ENCODE measurements at regions not wholly inside any gene's neighbourhood (a gene's known extent, or its start where the extent isn't known, plus 50 kb on each side); places are given as distances from the start of the nearest gene placed in this dataset.

GRCh38 chr2:40831321-40831873 is 379.5 kb upstream of the SLC8A1 start:
- DNase-seq, result no peak
- Histone ChIP-seq H3K27me3 (ENCODE audit: insufficient read depth, low read depth, severe bottlenecking) (no peaks in the 10 kb centered on the region), H3K36me3 (no peaks in the 10 kb centered on the region), H3K27ac (no peak overlapping the region), H3K4me3 (ENCODE audit: low read depth, low read length) (no peak overlapping the region), H3K9me3 (ENCODE audit: severe bottlenecking) (no peaks in the 10 kb centered on the region)
- TF ChIP-seq, protein P1, sequence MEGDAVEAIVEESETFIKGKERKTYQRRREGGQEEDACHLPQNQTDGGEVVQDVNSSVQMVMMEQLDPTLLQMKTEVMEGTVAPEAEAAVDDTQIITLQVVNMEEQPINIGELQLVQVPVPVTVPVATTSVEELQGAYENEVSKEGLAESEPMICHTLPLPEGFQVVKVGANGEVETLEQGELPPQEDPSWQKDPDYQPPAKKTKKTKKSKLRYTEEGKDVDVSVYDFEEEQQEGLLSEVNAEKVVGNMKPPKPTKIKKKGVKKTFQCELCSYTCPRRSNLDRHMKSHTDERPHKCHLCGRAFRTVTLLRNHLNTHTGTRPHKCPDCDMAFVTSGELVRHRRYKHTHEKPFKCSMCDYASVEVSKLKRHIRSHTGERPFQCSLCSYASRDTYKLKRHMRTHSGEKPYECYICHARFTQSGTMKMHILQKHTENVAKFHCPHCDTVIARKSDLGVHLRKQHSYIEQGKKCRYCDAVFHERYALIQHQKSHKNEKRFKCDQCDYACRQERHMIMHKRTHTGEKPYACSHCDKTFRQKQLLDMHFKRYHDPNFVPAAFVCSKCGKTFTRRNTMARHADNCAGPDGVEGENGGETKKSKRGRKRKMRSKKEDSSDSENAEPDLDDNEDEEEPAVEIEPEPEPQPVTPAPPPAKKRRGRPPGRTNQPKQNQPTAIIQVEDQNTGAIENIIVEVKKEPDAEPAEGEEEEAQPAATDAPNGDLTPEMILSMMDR (IDR thresholded peaks at IDR 0.05; ENCODE audit: low read depth, low read length), result no peak

- TF ChIP-seq, protein P1 (IDR thresholded peaks at IDR 0.05; ENCODE audit: low read depth, low read length), result no peak
These were observed 390.0 kb upstream of the SLC8A1 start for GRCh38 chr2:40841856-40842255.

DNA sequence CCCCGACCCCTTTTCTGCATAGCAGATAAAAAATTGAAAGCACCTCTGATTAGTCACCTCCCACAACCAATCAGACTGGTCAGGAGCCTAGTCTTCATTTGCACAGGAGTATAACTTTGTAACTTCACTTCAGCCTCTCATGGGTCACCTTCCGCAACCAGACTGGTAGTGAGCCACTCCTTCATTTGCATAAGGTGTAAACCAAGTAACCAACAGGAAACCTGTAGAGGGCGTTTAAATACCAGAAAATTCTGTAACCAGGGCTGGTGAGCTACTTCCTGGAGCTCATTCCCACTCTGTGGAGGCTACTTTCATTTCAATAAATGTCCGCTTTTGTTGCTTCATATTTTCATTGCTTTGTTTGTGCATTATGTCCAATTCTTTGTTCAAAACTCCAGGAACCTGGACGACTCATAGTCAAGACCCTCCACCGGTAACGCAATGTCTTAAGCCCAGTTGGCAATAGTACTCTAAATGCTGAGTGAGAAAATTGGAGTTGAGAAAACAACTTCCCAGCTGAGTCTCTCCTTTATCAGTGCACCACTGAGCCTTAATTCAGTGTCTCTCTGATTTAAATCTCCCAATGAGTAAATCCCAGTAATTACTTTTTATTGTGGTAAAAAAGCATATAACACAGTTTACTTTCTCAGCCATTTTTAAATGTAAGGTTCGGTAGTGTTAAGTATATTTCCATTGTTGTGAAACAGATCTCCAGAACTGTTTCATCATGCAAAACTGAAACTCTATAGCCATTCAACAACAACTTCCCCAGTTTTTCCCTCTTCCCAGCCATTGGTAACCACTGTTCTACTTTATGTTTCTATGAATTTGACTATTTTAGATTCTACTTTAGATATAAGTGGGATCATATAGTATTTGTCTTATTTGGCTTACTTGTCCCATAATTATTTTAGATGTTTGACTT is 392.7 kb upstream of the SLC8A1 start:
- Histone ChIP-seq H3K4me3 (ENCODE audit: low read depth, low read length) (no peak overlapping the region), H3K27me3 (ENCODE audit: insufficient read depth, low read depth, severe bottlenecking) (no peaks in the 10 kb centered on the region), H3K27ac (no peak overlapping the region), H3K36me3 (no peaks in the 10 kb centered on the region), H3K9me3 (ENCODE audit: severe bottlenecking) (no peaks in the 10 kb centered on the region)
- DNase-seq, result peak; percentile 12
- TF ChIP-seq, protein P1 (IDR thresholded peaks at IDR 0.05; ENCODE audit: low read depth, low read length), result peak; percentile 13; the same call in 1 of the 2 replicates

More at GRCh38 chr2:40841856-40842255, 390.0 kb upstream of the SLC8A1 start:
- H3K9me3 ChIP-seq (ENCODE audit: severe bottlenecking), result no peaks in the 10 kb centered on the region
- H3K27me3 ChIP-seq (ENCODE audit: insufficient read depth, low read depth, severe bottlenecking), result no peaks in the 10 kb centered on the region
- no peak for DNase-seq
- no peak overlapping the region for H3K27ac ChIP-seq
- no peak overlapping the region for H3K4me3 ChIP-seq (ENCODE audit: low read depth, low read length)
- no peaks in the 10 kb centered on the region for H3K36me3 ChIP-seq

GRCh38 chr2:40851661-40852060 is 399.8 kb upstream of the SLC8A1 start:
- Histone ChIP-seq H3K27ac (no peak overlapping the region), H3K4me3 (ENCODE audit: low read depth, low read length) (no peak overlapping the region), H3K9me3 (ENCODE audit: severe bottlenecking) (no peaks in the 10 kb centered on the region), H3K27me3 (ENCODE audit: insufficient read depth, low read depth, severe bottlenecking) (no peaks in the 10 kb centered on the region), H3K36me3 (no peaks in the 10 kb centered on the region)
- no peak for DNase-seq
- TF ChIP-seq, protein P1 (IDR thresholded peaks at IDR 0.05; ENCODE audit: low read depth, low read length), result no peak

GRCh38 chr2:40859617-40860016 is 407.7 kb upstream of the SLC8A1 start:
- TF ChIP-seq, protein P1 (IDR thresholded peaks at IDR 0.05; ENCODE audit: low read depth, low read length), result no peak
- H3K27ac ChIP-seq, result no peak overlapping the region
- no peaks in the 10 kb centered on the region for H3K36me3 ChIP-seq
- no peaks in the 10 kb centered on the region for H3K27me3 ChIP-seq (ENCODE audit: insufficient read depth, low read depth, severe bottlenecking)
- no peaks in the 10 kb centered on the region for H3K9me3 ChIP-seq (ENCODE audit: severe bottlenecking)
- H3K4me3 ChIP-seq (ENCODE audit: low read depth, low read length), result no peak overlapping the region
- no peak for DNase-seq
